ENCODE measurements at regions not wholly inside any gene's neighbourhood (a gene's known extent, or its start where the extent isn't known, plus 50 kb on each side); places are given as distances from the start of the nearest gene placed in this dataset.

- H3K4me2 ChIP-seq (ENCODE audit: low read length), result no peak overlapping the region
- H2AFZ ChIP-seq (ENCODE audit: low read length), result no peak overlapping the region
- DNase-seq (no peak), ATAC-seq (no peak)
- no peak overlapping the region for H3K4me3 ChIP-seq (ENCODE audit: low read length)
- no TSS peak for BruUV-seq (replicated peaks)
- no peaks in the 10 kb centered on the region for H3K79me2 ChIP-seq (ENCODE audit: low read length)
- intact Hi-C loops (cut with micrococcal nuclease), result no loop called here
- H3K36me3 ChIP-seq (ENCODE audit: low read depth, low read length), result no peaks in the 10 kb centered on the region
- no peaks in the 10 kb centered on the region for H4K20me1 ChIP-seq (ENCODE audit: low read length)
- no peaks in the 10 kb centered on the region for H3K9me2 ChIP-seq (replicated peaks; ENCODE audit: low read length)
- H3K9ac ChIP-seq (ENCODE audit: low read length), result no peak overlapping the region
- H3F3A ChIP-seq (ENCODE audit: low read length, unreplicated experiment), result no peaks in the 10 kb centered on the region
- ChIA-PET POLR2A (ENCODE audit: unreplicated experiment) (no interaction called here), CTCF (no interaction called here)
- no peaks in the 10 kb centered on the region for H3K9me3 ChIP-seq (ENCODE audit: low read length)
- no peak overlapping the region for H3K27ac ChIP-seq (ENCODE audit: low read length)
- TF ChIP-seq EZH2phosphoT487 (IDR thresholded peaks at IDR 0.05; ENCODE audit: borderline replicate concordance, low read length), result no peak
- TF ChIP-seq CTCF (conservative IDR thresholded peaks at IDR 0.05; ENCODE audit: low read depth, low read length), result no peak
- no peak for TF ChIP-seq EZH2 (IDR thresholded peaks at IDR 0.05; ENCODE audit: low read length, unreplicated experiment)
- peaks cover 39% of the 10 kb centered on the region for H3K27me3 ChIP-seq (ENCODE audit: low read length)
- no peaks in the 10 kb centered on the region for H3K4me1 ChIP-seq (ENCODE audit: insufficient read depth, low read length)
Observed at GRCh38 chr4:154019811-154020210, 230.9 kb upstream of the SFRP2 start.

- no peaks in the 10 kb centered on the region for H3K79me2 ChIP-seq (ENCODE audit: low read length)
- ATAC-seq (no peak), DNase-seq (no peak)
- H3K4me3 ChIP-seq (ENCODE audit: low read length), result no peak overlapping the region
- H3K9me3 ChIP-seq (ENCODE audit: low read length), result no peaks in the 10 kb centered on the region
- no peak overlapping the region for H3K9ac ChIP-seq (ENCODE audit: low read length)
- BruUV-seq (replicated peaks), result no TSS peak
- H3K27me3 ChIP-seq (ENCODE audit: low read length), result peaks cover 43% of the 10 kb centered on the region
- no peak overlapping the region for H3K27ac ChIP-seq (ENCODE audit: low read length)
- no peaks in the 10 kb centered on the region for H4K20me1 ChIP-seq (ENCODE audit: low read length)
- H3F3A ChIP-seq (ENCODE audit: low read length, unreplicated experiment), result no peaks in the 10 kb centered on the region
- no peak overlapping the region for H3K4me2 ChIP-seq (ENCODE audit: low read length)
- TF ChIP-seq EZH2phosphoT487 (IDR thresholded peaks at IDR 0.05; ENCODE audit: borderline replicate concordance, low read length), result no peak
- no peak for TF ChIP-seq CTCF (conservative IDR thresholded peaks at IDR 0.05; ENCODE audit: low read depth, low read length)
- TF ChIP-seq EZH2 (IDR thresholded peaks at IDR 0.05; ENCODE audit: low read length, unreplicated experiment), result no peak
- ChIA-PET CTCF (no interaction called here), POLR2A (ENCODE audit: unreplicated experiment) (no interaction called here)
- H2AFZ ChIP-seq (ENCODE audit: low read length), result no peak overlapping the region
- no peaks in the 10 kb centered on the region for H3K9me2 ChIP-seq (replicated peaks; ENCODE audit: low read length)
- intact Hi-C loops (cut with micrococcal nuclease), result no loop called here
- no peaks in the 10 kb centered on the region for H3K36me3 ChIP-seq (ENCODE audit: low read depth, low read length)
- H3K4me1 ChIP-seq (ENCODE audit: insufficient read depth, low read length), result no peaks in the 10 kb centered on the region
Observed at GRCh38 chr4:154018659-154019058, 229.8 kb upstream of the SFRP2 start.

GRCh38 chr4:154015578-154015977, 226.7 kb upstream of the SFRP2 start:
- Histone ChIP-seq H3K4me1 (ENCODE audit: insufficient read depth, low read length) (no peaks in the 10 kb centered on the region), H3K27me3 (ENCODE audit: low read length) (peaks cover 23% of the 10 kb centered on the region; the same call in 1 of the 2 replicates), H3F3A (ENCODE audit: low read length, unreplicated experiment) (no peaks in the 10 kb centered on the region), H3K4me2 (ENCODE audit: low read length) (no peak overlapping the region), H3K27ac (ENCODE audit: low read length) (no peak overlapping the region), H3K4me3 (ENCODE audit: low read length) (no peak overlapping the region), H3K9me2 (replicated peaks; ENCODE audit: low read length) (no peaks in the 10 kb centered on the region), H3K79me2 (ENCODE audit: low read length) (no peaks in the 10 kb centered on the region), H3K9me3 (ENCODE audit: low read length) (no peaks in the 10 kb centered on the region), H3K36me3 (ENCODE audit: low read depth, low read length) (no peaks in the 10 kb centered on the region), H4K20me1 (ENCODE audit: low read length) (no peaks in the 10 kb centered on the region), H3K9ac (ENCODE audit: low read length) (no peak overlapping the region), H2AFZ (ENCODE audit: low read length) (no peak overlapping the region)
- ChIA-PET CTCF (no interaction called here), POLR2A (ENCODE audit: unreplicated experiment) (no interaction called here)
- TF ChIP-seq CTCF (conservative IDR thresholded peaks at IDR 0.05; ENCODE audit: low read depth, low read length), result no peak
- no peak for TF ChIP-seq EZH2phosphoT487 (IDR thresholded peaks at IDR 0.05; ENCODE audit: borderline replicate concordance, low read length)
- no peak for TF ChIP-seq EZH2 (IDR thresholded peaks at IDR 0.05; ENCODE audit: low read length, unreplicated experiment)
- BruUV-seq (replicated peaks), result no TSS peak
- DNase-seq (no peak), ATAC-seq (no peak)
- intact Hi-C loops (cut with micrococcal nuclease), result no loop called here
